Sigmoid colon (tissue), 4 donors: ENCODE measurements at regions not wholly inside any gene's neighbourhood (a gene's known extent, or its start where the extent isn't known, plus 50 kb on each side); places are given as distances from the start of the nearest gene placed in this dataset.

ENCODE experiments used
- EP300 ChIP-seq, 4 donors: sonication (generic); formaldehyde crosslinking; IDR thresholded peaks; one replicate each; pipeline ENCODE4 v1.6.1; 2017; ENCODE audit warnings: antibody characterized with exemption in 4 of 4
- POLR2A ChIP-seq, 2 donors: fragments of 450-650 bp; IDR thresholded peaks; one replicate each; pipeline ENCODE4 v1.6.1; 2016; ENCODE audit warnings: antibody characterized with exemption in 2 of 2, mild to moderate bottlenecking in 2 of 2, moderate library complexity in 2 of 2
- POLR2AphosphoS5 ChIP-seq, 4 donors: sonication (generic); formaldehyde crosslinking; IDR thresholded peaks; one replicate each; pipeline ENCODE4 v1.6.1; 2017; ENCODE audit warnings: antibody characterized with exemption in 4 of 4
- TF ChIP-seq, protein P1 (sequence below), 4 experiments: fragments of 450-650 bp in 3 of 4; fragments of 200-600 bp in 1 of 4; IDR thresholded peaks; one replicate each; pipeline ENCODE4 v1.5.1; 2016 to 2019; ENCODE audit warnings: antibody characterized with exemption in 4 of 4, mild to moderate bottlenecking in 3 of 4, moderate library complexity in 2 of 4

DNA sequence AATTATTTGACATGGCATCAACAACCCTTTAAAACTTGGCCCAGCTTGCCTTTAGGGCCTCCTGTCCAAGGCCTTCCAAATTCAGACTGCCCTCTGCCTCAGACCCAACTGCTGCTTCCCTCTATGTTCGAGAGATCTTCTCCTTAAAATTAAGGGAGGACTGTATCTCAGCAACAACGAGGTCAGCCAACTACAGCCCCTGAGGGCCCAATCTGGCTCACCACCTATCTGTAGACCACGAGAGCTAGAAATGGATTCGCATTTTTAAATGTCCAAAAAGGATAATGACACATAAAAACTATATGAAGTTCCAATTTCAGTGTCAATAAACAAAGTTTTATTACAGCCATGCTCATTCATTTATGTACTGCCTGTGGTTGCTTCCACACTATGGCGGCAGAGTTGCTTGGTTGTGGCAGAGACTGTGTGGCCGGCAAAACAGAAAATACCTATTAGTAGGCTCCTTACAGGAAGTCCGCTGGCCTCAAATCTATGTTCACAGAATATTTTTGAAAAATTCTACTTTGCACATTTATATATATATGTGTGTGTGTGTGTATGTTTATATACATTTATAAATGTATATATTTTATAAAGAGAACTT is 1026.9 kb downstream of the BCL11B start:
- TF ChIP-seq, protein P1, sequence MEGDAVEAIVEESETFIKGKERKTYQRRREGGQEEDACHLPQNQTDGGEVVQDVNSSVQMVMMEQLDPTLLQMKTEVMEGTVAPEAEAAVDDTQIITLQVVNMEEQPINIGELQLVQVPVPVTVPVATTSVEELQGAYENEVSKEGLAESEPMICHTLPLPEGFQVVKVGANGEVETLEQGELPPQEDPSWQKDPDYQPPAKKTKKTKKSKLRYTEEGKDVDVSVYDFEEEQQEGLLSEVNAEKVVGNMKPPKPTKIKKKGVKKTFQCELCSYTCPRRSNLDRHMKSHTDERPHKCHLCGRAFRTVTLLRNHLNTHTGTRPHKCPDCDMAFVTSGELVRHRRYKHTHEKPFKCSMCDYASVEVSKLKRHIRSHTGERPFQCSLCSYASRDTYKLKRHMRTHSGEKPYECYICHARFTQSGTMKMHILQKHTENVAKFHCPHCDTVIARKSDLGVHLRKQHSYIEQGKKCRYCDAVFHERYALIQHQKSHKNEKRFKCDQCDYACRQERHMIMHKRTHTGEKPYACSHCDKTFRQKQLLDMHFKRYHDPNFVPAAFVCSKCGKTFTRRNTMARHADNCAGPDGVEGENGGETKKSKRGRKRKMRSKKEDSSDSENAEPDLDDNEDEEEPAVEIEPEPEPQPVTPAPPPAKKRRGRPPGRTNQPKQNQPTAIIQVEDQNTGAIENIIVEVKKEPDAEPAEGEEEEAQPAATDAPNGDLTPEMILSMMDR (IDR thresholded peaks at IDR 0.05), result no peak
- no peak for TF ChIP-seq POLR2A (IDR thresholded peaks at IDR 0.05)
- no peak for TF ChIP-seq POLR2AphosphoS5 (IDR thresholded peaks at IDR 0.05)
- TF ChIP-seq EP300 (IDR thresholded peaks at IDR 0.05), result no peak
